COLO668 (cell line): ENCODE measurements at regions not wholly inside any gene's neighbourhood (a gene's known extent, or its start where the extent isn't known, plus 50 kb on each side); places are given as distances from the start of the nearest gene placed in this dataset.
"Not testable (repeated sequence)": the region's sequence is repeated elsewhere in the genome, so short reads cannot be mapped to it uniquely, and the experiment has no call there.

Source experiments
- DNase-seq: peaks from one replicate; lab custom pipeline; 2025; ENCODE audit not compliant: unreplicated experiment; lab: John Stamatoyannopoulos, UW

DNA sequence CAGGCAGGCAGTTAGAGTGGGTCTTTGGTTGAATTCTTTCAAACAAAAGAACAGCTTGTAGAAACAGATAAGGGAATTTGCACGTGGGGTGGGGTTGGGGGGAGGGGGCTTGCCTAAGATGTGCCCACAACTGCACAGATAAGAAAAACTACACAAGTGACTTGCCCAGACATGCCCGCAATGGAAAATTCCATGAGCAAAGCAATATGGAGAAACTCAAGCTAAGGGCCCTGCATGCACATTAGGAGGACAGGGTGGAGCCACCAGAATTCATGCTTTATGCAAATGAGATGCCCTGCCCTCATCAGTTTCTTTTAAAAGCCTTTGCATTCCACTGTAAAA is 755.6 kb upstream of the MIR17HG start:
- no peak for DNase-seq

DNA sequence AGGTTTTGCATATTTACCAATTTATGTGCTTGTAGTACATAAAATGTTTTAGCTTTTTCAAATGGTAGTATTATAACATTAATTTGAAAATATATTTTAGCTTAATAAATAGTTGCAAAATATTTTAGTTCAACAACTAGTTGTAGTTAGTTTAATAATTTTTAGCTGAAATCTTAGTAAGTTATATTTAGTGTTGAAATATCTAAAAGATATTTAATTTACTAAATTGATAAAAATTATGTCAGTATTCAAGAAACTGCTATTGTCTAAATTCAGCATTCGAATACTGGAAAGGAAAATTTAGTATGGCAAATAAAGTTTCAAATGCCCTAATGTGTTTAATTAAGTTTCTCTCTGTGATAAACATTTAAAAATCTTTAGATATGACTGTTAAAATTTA is 754.5 kb upstream of the MIR17HG start:
- DNase-seq: no peak

DNA sequence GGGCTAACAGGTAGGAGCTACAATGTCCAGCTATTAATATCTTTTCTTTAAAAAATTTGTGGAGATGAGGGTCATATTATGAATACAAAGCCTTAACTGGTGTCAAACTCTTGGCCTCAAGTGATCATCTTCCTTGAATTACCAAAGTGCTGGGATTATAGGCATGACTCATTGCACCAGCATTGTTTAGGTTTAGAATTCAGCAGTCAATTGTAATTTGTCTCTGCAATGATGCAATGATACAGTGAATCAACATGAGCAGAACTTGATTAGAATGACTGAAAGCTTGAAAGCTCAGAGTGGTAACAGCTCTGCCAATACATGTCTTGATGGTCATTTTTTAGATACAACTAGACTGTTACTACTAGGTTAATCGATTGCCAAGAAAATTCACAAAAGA is 752.8 kb upstream of the MIR17HG start:
- DNase-seq: no peak

DNA sequence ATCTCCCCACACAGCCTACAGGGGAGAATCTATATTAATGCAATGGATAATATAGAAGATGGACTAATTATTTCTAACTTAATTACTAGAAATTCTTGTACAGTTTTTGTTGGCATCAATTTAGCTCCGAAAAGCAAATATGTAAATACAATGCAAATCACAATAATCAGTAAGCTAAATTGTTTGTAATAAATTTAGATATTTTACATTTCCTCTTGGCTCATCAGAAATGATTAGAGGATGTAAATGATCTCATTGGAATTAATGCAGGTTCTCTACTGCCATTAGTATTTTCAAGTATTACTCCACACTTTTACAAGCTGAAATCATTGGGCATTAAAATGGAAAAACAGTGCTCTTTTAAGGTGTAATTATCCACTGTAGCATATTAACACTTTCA is 741.8 kb upstream of the MIR17HG start:
- DNase-seq: no peak

DNA sequence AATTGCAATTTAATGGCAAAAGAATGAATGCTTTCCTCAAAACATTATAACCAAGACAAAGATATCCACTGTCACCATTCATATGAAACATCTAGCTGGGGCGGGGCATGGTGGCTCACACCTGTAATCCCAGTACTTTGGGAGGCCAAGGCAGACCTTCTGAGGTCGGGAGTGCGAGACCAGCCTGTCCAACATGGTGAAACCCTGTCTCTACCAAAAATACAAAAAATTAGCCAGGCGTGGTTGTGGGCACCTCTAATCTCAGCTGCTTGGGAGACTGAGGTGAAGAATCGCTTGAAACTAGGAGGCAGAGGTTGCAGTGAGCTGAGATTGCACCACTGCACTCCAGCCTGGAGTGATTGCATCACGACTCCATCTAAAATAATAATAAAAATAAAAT is 740.6 kb upstream of the MIR17HG start:
- not testable (repeated sequence) for DNase-seq

DNA sequence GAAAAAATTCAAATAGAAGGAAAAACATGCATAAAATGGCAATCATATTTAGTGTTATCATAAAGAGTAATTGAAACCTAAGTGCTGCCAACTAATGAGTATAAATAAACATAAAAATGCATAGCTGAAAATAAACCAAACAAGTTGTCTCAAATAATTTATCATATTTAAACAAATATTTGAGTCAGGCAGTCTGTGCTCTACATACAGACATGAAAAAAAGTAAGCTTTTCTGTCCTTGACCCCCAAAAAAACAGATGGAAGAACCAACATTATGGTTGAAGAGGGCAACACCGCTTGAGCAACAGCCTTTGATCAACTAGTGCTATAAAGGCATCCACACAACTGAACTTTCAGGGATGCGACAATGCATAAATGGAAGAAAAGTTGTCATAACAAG is 735.1 kb upstream of the MIR17HG start:
- no peak for DNase-seq

DNA sequence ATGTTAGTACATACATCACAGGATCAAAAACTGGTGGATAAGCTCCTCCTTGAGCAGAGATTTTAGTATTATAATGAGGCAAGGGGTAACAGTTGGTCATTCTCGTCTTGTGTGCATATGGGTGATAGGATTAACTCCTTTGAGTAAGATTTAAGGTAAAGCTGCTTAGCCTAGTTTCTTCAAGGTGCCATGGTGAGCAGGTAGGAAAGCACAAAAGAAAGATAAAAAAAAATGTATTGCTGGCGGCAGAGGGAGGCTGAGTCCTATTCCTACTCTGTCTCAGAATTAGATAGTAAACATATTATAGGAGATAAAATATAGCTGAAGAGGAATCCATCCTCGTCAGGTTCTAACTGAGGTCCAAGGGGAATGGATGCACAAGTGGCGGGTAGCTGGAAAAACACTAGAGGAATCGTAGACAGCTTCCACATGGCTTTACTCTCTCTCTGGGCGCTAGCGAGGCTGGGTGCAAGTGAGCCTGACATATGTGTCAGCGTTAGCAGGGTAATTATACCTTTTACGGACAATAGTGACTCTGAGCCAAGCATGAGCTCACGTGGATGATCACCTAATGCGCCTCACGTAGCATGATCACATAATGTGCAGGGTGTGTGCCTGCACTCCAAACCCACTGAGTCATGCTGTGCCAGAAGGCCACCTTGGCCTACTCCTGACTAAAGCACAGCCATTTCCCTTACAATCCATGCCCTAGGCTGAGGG is 734.3 kb upstream of the MIR17HG start:
- DNase-seq: no peak

DNA sequence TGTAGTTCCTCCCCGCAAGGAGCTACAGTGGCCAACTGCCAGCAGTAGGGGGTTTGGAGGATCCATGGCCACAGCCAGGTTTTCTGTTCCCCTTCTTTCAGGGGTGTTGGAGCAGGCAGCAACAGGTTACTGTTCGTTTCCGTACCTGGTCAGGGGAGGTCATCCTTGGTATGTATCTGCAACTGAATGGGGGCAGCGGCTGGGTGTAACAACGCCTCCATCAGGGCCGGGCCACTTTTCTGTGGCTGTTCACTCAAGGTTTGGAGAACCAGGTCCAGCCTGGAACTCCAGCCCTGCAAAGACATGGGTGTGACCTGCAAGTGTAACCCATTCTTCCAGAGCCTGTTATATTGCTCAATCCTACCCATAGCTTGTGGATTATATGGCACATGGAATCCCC is 732.3 kb upstream of the MIR17HG start:
- DNase-seq: no peak

DNA sequence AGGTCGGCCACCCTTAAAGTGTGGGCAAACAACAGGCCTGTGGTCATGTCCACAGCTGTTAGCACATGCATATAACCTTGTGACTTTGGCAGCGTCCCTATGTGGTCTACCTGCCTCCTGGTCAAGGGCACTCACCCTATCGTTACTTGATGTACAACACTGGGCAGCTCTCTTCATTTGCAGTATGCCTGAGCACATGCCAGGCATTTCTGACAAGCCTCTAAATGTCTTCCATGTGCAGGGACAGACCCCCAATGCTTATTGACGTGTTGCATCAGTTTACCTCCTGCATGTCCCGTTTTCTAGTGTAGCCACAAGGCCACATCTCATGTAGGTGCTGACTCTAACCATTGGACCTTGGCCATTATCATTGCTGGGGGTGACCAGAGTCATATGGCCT is 731.7 kb upstream of the MIR17HG start:
- no peak for DNase-seq

DNA sequence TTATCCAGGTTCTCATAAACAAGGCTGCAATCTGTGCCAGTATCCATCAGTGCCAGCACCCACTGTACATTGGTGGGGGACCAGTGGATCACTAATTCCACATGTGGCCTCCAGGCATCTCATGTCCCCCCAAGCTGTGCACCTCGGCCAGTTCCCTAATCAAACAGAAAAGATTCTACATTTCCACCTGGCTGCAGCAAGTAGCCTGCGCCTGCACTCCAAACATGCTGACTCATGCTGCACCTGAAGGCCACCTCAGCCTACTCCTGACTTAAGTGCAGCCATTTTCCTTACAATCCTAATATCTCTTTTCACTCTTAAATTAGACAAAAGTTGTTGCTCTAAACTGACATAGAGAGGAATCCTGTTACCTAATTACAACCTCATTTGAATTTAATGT is 729.4 kb upstream of the MIR17HG start:
- no peak for DNase-seq

DNA sequence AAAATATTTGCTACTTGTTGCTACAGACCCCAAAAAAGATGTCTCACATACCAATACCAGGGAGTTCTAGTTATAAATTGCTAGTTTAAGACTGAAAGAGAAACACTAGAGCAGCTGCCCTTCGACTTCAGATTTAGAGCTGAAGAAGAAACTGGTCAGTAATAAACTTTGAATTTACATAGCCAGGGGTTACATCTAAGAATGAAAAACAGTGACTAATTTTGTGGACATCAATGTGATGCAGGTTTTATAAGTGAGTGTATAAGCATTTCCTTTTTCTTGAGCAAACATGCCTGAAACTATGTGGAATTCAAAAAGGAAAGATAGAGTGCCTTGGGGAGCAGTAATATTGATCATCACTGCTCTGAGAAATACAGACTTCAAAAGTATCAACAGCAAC is 724.9 kb upstream of the MIR17HG start:
- no peak for DNase-seq

DNA sequence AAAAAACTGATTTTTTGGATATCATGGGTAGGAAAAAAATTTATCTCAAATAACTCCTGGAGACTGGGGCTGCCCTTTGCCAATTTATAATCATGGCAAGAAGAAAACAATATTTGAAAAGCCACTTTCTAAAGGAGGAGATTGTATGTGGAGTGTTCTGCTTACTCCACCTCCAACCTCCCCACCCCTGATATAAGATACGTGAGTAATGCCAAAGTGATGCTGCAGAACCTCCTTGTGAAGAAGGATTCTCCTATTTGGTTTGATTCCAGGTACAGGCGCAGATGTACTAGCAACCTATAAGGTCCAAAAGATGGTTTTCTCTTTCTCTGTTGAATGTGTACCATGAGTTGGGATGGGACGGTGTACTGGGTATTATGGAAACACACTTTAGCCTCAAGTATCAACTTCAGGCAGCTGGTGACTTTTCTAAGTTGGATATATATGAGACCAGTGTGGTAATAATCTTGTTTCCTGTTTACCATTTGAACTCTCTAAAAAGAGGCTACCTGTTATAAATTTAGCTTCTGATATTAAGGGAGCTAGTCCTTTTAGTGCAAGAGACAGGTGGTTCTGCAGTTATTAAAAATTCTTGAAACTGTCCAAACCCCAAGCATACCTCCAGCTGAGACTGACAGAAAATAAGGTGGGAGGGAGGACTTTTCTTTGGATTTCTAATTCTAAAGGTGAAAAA is 724.0 kb upstream of the MIR17HG start:
- no peak for DNase-seq

DNA sequence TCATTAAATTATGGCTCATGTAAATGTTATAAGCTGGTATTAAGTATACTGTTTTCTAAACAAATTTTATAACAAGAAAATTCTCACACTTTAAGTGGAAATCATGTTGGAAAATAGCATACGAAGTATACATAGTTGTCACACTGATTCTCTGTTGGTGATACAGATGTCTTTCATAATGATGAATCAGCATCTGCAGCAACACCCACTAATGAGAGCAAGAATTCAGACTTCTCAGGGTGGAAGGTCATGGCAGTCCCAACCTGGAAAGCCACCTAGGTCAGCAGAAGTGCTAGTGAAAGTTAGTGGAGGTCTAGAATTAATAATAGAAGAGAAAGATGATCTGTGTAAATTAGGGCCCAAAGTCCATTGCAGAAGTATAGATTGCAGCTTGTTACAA is 719.7 kb upstream of the MIR17HG start:
- no peak for DNase-seq

DNA sequence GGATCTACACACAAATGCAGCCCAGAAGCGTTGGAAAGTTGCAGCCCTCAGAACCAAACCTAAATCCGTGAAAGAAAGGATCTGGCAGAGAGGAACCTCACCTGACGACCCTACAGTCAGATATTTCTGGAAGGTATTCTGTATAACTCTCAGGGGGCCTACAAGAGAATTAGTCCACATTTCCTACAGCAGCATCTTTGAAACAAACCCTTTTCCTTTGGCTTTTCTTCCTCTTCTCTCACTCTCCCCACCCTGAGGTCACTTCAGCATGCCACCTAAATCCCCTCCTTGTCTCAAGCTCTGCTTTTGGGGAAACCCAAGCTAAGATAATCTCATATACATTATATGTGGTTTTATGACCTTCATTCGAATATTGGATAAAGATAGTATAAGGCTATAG is 719.0 kb upstream of the MIR17HG start:
- DNase-seq: no peak

DNA sequence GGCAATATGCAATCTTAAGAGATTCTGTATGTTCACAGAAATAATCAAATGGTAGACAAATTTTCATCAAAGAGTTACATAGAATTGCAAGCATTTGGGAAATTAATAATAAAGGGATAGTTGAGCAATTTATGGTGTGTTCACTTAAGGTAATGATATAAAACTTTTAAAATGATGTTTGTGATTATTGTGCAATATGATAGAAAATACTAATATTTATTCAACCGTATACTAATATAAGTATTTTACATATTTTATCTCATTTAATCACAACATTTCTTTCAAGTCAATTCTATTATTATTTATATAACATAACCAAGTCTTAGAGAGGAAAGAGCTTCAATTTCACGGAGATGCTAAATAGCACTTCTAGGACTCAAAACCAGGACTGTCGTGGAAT is 716.8 kb upstream of the MIR17HG start:
- no peak for DNase-seq

DNA sequence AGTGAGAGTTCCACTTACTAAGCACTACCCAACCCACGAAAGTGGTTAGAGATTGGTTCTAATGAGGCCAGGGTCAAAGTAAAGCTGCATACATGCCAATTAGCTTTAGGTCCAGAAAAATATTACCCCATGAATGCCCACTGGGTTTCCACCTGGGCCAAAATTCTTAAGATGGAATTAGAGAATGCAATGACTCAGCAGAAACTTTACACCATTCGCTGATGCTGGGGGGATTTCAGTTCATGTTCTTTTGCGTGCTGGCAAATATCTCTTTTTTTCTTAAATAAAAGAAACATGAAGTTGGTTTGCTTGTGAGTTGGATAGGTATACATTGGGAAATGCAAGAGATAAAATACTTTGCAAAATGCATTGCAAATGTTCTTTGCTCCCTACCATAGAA is 715.3 kb upstream of the MIR17HG start:
- DNase-seq: no peak

DNA sequence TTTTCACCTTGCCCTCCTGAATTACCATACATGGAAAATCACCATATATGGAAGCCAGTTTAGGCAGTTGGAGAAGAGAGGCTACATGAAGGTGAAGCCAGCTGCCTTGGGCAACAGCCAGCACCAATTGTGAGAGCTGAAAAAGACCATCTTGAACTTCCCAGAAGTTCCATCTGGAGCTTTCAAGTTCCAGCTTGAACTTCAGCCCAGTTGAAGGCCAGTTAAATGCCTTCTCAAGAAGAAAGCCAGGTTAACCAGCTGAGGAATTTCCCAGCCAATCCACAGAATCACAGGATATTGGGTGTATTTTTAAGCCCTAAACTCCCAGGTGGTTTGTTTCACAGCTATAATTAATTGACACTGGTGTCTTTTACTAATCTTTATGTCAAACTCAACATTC is 713.6 kb upstream of the MIR17HG start:
- no peak for DNase-seq

DNA sequence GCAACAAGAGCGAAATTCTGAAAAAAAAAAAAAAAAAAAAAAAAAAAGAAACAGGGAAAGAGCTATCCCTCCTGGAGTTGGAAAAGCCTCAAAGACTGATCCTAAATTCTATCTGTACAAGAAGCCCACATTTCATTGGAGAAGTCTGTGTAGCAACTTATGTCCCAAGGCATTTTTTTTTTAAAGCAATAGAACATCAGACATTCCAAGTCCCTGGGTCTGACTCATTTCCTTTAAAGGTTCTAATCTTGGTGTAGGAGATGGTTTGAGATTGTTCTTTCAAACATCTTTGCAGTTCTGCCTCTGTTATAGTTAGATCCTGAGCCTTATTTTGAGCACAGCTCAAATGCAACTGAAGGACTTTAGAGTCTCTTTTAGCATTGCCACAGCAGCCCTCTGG is 706.5 kb upstream of the MIR17HG start:
- DNase-seq: no peak

DNA sequence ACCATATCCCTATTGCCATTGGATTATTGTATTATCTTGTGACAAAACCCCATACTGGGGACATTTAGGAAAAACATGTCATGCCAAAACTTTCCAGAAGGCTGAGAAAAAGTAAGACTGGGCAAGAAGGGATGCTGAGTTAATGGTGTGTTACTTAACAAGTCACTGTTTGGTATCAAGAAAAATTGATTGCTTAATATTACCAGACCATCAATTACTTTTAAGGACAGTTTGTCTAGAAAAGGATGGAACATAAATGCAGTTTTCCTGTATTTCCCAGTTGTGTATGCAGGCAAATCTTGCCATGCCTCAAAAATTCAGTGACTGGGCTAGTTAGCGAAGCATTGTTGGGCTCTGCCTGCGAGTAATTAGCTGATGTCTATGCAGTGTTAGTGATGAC is 705.6 kb upstream of the MIR17HG start:
- DNase-seq: no peak

DNA sequence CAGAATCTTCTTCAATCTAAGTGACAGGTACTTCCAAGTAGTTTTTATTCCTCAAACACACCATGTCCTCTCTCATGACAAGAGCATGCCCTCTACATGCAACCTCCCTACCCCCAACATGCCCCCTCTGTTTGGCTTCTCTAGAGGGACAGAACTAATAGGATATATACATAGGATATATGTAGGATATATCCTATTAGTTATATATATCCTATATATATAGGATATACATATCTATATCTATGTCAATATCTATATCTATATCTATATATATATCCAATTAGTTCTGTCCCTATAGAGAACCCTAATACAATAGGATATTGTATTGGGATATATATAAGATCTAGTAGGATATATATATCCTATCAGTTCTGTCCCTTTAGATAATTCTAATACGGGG is 701.9 kb upstream of the MIR17HG start:
- no peak for DNase-seq

DNA sequence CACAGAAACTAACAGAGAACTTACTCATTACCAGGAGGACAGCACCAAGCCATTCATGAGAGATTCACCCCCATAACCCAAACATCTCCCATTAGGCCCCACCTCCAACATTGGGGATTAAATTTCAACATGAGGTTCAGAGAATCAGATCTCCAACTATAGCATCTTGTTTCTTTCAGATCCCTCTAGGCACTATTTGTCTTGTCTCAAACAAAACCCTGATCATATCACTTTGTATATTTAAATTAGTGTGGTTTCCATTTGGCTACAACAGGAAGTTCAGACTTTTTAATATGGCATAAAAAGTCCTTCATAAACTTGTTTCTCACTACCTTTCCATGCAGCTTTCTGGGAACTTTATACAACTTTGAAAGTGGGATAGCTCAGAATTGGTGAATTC is 699.0 kb upstream of the MIR17HG start:
- no peak for DNase-seq

DNA sequence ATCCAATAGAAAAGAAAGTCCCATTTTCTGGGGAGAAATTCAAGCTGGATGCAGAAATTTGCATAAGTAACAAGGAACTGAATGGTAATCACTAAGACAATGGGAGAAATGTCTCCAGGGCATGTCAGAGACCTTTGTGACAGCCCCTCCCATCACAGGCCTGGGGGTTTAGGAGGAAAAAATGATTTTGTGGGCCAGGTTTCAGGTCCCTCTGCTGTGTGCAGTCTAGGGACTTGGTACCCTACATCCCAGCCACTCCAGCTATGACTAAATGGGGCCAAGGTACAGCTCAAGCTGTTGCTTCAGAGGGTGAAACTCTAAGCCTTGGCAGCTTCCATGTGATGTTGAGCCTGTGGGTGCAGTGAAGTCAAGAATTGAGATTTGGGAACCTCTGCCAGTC is 695.5 kb upstream of the MIR17HG start:
- DNase-seq: no peak

DNA sequence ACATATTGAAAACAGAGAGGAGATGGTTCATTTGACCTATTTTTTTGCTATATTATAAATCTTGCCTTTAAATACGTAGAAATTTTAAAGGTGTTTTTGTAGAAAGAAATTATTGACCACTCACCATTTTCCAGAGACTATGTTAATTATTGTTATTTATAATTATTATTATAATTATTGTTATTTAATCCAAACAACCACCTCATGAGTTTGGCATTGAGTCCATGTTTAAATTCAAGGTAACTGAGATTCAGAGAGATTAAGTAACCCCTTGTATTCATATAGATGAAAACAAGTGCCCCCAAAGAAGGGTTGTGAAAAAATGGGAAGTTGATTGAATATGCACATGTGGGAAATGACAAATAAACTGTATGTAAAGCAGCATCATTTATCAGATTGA is 692.5 kb upstream of the MIR17HG start:
- DNase-seq: no peak
